ENCODE measurements at regions not wholly inside any gene's neighbourhood (a gene's known extent, or its start where the extent isn't known, plus 50 kb on each side); places are given as distances from the start of the nearest gene placed in this dataset.

GRCh38 chr10:129024046-129024445 is 443.0 kb upstream of the MGMT start:
- no peaks in the 10 kb centered on the region for H3K27me3 ChIP-seq (ENCODE audit: control insufficient read depth, low read length)
- no peak for TF ChIP-seq EZH2phosphoT487 (IDR thresholded peaks at IDR 0.05; ENCODE audit: borderline replicate concordance, low read length)
- TF ChIP-seq CTCF (IDR thresholded peaks at IDR 0.05; ENCODE audit: low read depth, low read length, poor library complexity, severe bottlenecking), result no peak

GRCh38 chr10:129025787-129026186 is 441.3 kb upstream of the MGMT start:
- H3K9me2 ChIP-seq (replicated peaks; ENCODE audit: control insufficient read depth, low read length), result no peaks in the 10 kb centered on the region
- H3K4me3 ChIP-seq (ENCODE audit: low read length), result no peak overlapping the region
- H3K4me1 ChIP-seq (ENCODE audit: control insufficient read depth, low read length), result no peaks in the 10 kb centered on the region
- H3F3A ChIP-seq (ENCODE audit: control insufficient read depth, insufficient read depth), result no peaks in the 10 kb centered on the region
- TF ChIP-seq EZH2phosphoT487 (IDR thresholded peaks at IDR 0.05; ENCODE audit: borderline replicate concordance, low read length) (no peak), CTCF (IDR thresholded peaks at IDR 0.05; ENCODE audit: low read depth, low read length, poor library complexity, severe bottlenecking) (no peak)
- no peaks in the 10 kb centered on the region for H4K20me1 ChIP-seq (ENCODE audit: control insufficient read depth, insufficient read depth, low read depth, low read length)
- no peaks in the 10 kb centered on the region for H3K79me2 ChIP-seq (ENCODE audit: control insufficient read depth, low read length)
- no peaks in the 10 kb centered on the region for H3K36me3 ChIP-seq (ENCODE audit: control insufficient read depth, low read length)
- H3K27ac ChIP-seq (ENCODE audit: low read depth, low read length), result no peak overlapping the region
- no peaks in the 10 kb centered on the region for H3K27me3 ChIP-seq (ENCODE audit: control insufficient read depth, low read length)
- no peak overlapping the region for H3K4me2 ChIP-seq (ENCODE audit: low read length)
- no peaks in the 10 kb centered on the region for H3K9me3 ChIP-seq (ENCODE audit: control insufficient read depth, insufficient read depth, low read length)

More at GRCh38 chr10:129024046-129024445, 443.0 kb upstream of the MGMT start:
- H3K4me3 ChIP-seq (ENCODE audit: low read length), result no peak overlapping the region
- no peaks in the 10 kb centered on the region for H3K4me1 ChIP-seq (ENCODE audit: control insufficient read depth, low read length)
- H4K20me1 ChIP-seq (ENCODE audit: control insufficient read depth, insufficient read depth, low read depth, low read length), result no peaks in the 10 kb centered on the region
- H3K9me2 ChIP-seq (replicated peaks; ENCODE audit: control insufficient read depth, low read length), result no peaks in the 10 kb centered on the region
- H3K9me3 ChIP-seq (ENCODE audit: control insufficient read depth, insufficient read depth, low read length), result no peaks in the 10 kb centered on the region
- no peak overlapping the region for H3K27ac ChIP-seq (ENCODE audit: low read depth, low read length)
- H3K36me3 ChIP-seq (ENCODE audit: control insufficient read depth, low read length), result no peaks in the 10 kb centered on the region
- no peak overlapping the region for H3K4me2 ChIP-seq (ENCODE audit: low read length)
- no peaks in the 10 kb centered on the region for H3K79me2 ChIP-seq (ENCODE audit: control insufficient read depth, low read length)
- H3F3A ChIP-seq (ENCODE audit: control insufficient read depth, insufficient read depth), result no peaks in the 10 kb centered on the region

GRCh38 chr10:129027906-129028305 is 439.1 kb upstream of the MGMT start:
- H3K4me3 ChIP-seq (ENCODE audit: low read length), result no peak overlapping the region
- H3K27ac ChIP-seq (ENCODE audit: low read depth, low read length), result no peak overlapping the region
- no peaks in the 10 kb centered on the region for H3K9me3 ChIP-seq (ENCODE audit: control insufficient read depth, insufficient read depth, low read length)
- H3F3A ChIP-seq (ENCODE audit: control insufficient read depth, insufficient read depth), result no peaks in the 10 kb centered on the region
- no peak overlapping the region for H3K4me2 ChIP-seq (ENCODE audit: low read length)
- H4K20me1 ChIP-seq (ENCODE audit: control insufficient read depth, insufficient read depth, low read depth, low read length), result no peaks in the 10 kb centered on the region
- TF ChIP-seq CTCF (IDR thresholded peaks at IDR 0.05; ENCODE audit: low read depth, low read length, poor library complexity, severe bottlenecking) (no peak), EZH2phosphoT487 (IDR thresholded peaks at IDR 0.05; ENCODE audit: borderline replicate concordance, low read length) (no peak)
- no peaks in the 10 kb centered on the region for H3K36me3 ChIP-seq (ENCODE audit: control insufficient read depth, low read length)
- no peaks in the 10 kb centered on the region for H3K9me2 ChIP-seq (replicated peaks; ENCODE audit: control insufficient read depth, low read length)
- H3K27me3 ChIP-seq (ENCODE audit: control insufficient read depth, low read length), result no peaks in the 10 kb centered on the region
- no peaks in the 10 kb centered on the region for H3K4me1 ChIP-seq (ENCODE audit: control insufficient read depth, low read length)
- H3K79me2 ChIP-seq (ENCODE audit: control insufficient read depth, low read length), result no peaks in the 10 kb centered on the region

GRCh38 chr10:129028451-129028850 is 438.6 kb upstream of the MGMT start:
- Histone ChIP-seq H3K4me2 (ENCODE audit: low read length) (no peak overlapping the region), H3K27ac (ENCODE audit: low read depth, low read length) (no peak overlapping the region)

More at GRCh38 chr10:129028451-129028850, 438.6 kb upstream of the MGMT start:
- Histone ChIP-seq H3K4me1 (ENCODE audit: control insufficient read depth, low read length) (no peaks in the 10 kb centered on the region), H3K9me2 (replicated peaks; ENCODE audit: control insufficient read depth, low read length) (no peaks in the 10 kb centered on the region), H3K27me3 (ENCODE audit: control insufficient read depth, low read length) (no peaks in the 10 kb centered on the region), H4K20me1 (ENCODE audit: control insufficient read depth, insufficient read depth, low read depth, low read length) (no peaks in the 10 kb centered on the region), H3F3A (ENCODE audit: control insufficient read depth, insufficient read depth) (no peaks in the 10 kb centered on the region), H3K36me3 (ENCODE audit: control insufficient read depth, low read length) (no peaks in the 10 kb centered on the region), H3K79me2 (ENCODE audit: control insufficient read depth, low read length) (no peaks in the 10 kb centered on the region), H3K4me3 (ENCODE audit: low read length) (no peak overlapping the region), H3K9me3 (ENCODE audit: control insufficient read depth, insufficient read depth, low read length) (no peaks in the 10 kb centered on the region)
- no peak for TF ChIP-seq CTCF (IDR thresholded peaks at IDR 0.05; ENCODE audit: low read depth, low read length, poor library complexity, severe bottlenecking)
- no peak for TF ChIP-seq EZH2phosphoT487 (IDR thresholded peaks at IDR 0.05; ENCODE audit: borderline replicate concordance, low read length)

All from DOHH2 (cell line).